ENCODE measurements at regions not wholly inside any gene's neighbourhood (a gene's known extent, or its start where the extent isn't known, plus 50 kb on each side); places are given as distances from the start of the nearest gene placed in this dataset.

GRCh38 chr5:171509467-171509866, 90.0 kb downstream of the FGF18 start:
- Histone ChIP-seq H4K5ac (ENCODE audit: low read depth, low read length) (no peak overlapping the region), H3K4me3 (ENCODE audit: insufficient read depth, low read depth, low read length) (no peak overlapping the region), H3K9me3 (ENCODE audit: control insufficient read depth, insufficient read depth, low read length) (no peaks in the 10 kb centered on the region), H3K27me3 (ENCODE audit: control insufficient read depth, insufficient read depth, low read length) (peaks cover 10% of the 10 kb centered on the region), H4K91ac (ENCODE audit: insufficient read depth, low read depth, low read length) (no peak overlapping the region), H3K4me2 (ENCODE audit: low read depth, low read length) (no peak overlapping the region), H3K9ac (ENCODE audit: low read depth, low read length) (no peak overlapping the region), H2AK5ac (ENCODE audit: low read depth, low read length) (no peak overlapping the region), H2BK5ac (ENCODE audit: low read depth, low read length, poor library complexity, severe bottlenecking) (no peak overlapping the region), H3K27ac (ENCODE audit: insufficient read depth, low read length) (no peak overlapping the region), H2BK15ac (ENCODE audit: low read depth, low read length) (no peak overlapping the region), H3K36me3 (ENCODE audit: control insufficient read depth, insufficient read depth, low read length) (no peaks in the 10 kb centered on the region), H3K14ac (replicated peaks; ENCODE audit: low read depth, low read length) (no peak overlapping the region), H2AK9ac (replicated peaks; ENCODE audit: low read depth, low read length, poor library complexity) (no peak overlapping the region), H4K20me1 (ENCODE audit: insufficient read depth, low read length) (no peaks in the 10 kb centered on the region), H3K4ac (ENCODE audit: low read depth, low read length) (no peak overlapping the region), H3K18ac (ENCODE audit: low read depth, low read length) (no peak overlapping the region), H3K79me1 (ENCODE audit: low read depth in 1 of 2, low read length in 2 of 2) (no peaks in the 10 kb centered on the region), H3K23ac (ENCODE audit: low read depth, low read length) (no peak overlapping the region), H3K56ac (ENCODE audit: extremely low read depth, insufficient read depth, low read length) (no peak overlapping the region), H2BK20ac (ENCODE audit: low read depth, low read length) (no peak overlapping the region), H4K8ac (ENCODE audit: low read depth in 2 of 2, low read length in 2 of 2) (no peak overlapping the region), H2AFZ (replicated peaks; ENCODE audit: low read length, poor library complexity) (no peak overlapping the region), H3K9me1 (ENCODE audit: insufficient read depth, low read length) (no peaks in the 10 kb centered on the region), H3K4me1 (ENCODE audit: control insufficient read depth, insufficient read depth, low read length) (no peaks in the 10 kb centered on the region), H2BK120ac (ENCODE audit: low read depth, low read length) (no peak overlapping the region)
- ChIA-PET POLR2A (ENCODE audit: unreplicated experiment) (no interaction called here), CTCF (no interaction called here)
- no peak for TF ChIP-seq RAD21 (IDR thresholded peaks at IDR 0.05; ENCODE audit: low read length)
- no peak for ATAC-seq (ENCODE audit: low read depth)
- dilution Hi-C loops (cut with HindIII; ENCODE audit: low sequenced_read_pairs, unreplicated experiment) (no loop called here), intact Hi-C loops (cut with micrococcal nuclease) (no loop called here), in situ Hi-C loops (cut with MboI; ENCODE audit: low sequenced_read_pairs) (no loop called here)
- no TSS peak for BruUV-seq (replicated peaks)
- 87% methylated on average over 7 of the region's 7 CpGs; no CpG with 5 or more reads in 1 of the 2 experiments for WGBS, 2 experiments (ENCODE audit: extremely low coverage in 2 of 2, insufficient read length in 1 of 2)
- no peak for DNase-seq
